Stimulated activated effector memory CD8-positive, alpha-beta T cell treated with anti-CD3 and anti-CD28 coated beads, Interleukin-12 subunit alpha, Interleukin-12 subunit beta, amount 100 ng/mL, for 72 hours (primary cell): ENCODE measurements at regions not wholly inside any gene's neighbourhood (a gene's known extent, or its start where the extent isn't known, plus 50 kb on each side); places are given as distances from the start of the nearest gene placed in this dataset.

Experiments
- ATAC-seq: fragments of 150-1000 bp; cut with Tn5 transposase; 2 replicates; pipeline ENCODE4 v1.10.0; 2021
- DNase-seq, 2 donors: peaks; one replicate each; pipeline ENCODE4 v3.0.0; 2021 to 2022; ENCODE audit warnings: low spot score in 2 of 2
- H3K27ac Mint-ChIP-seq: one replicate; pipeline ENCODE4 v1.8.0; 2022; ENCODE audit warnings: mild to moderate bottlenecking, mixed read lengths
- H3K36me3 Mint-ChIP-seq: one replicate; pipeline ENCODE4 v1.8.0; 2022; ENCODE audit warnings: mild to moderate bottlenecking, mixed read lengths
- H3K4me1 Mint-ChIP-seq: one replicate; pipeline ENCODE4 v1.8.0; 2022; ENCODE audit warnings: mixed read lengths
- H3K4me3 Mint-ChIP-seq: one replicate; pipeline ENCODE4 v1.8.0; 2022; ENCODE audit warnings: mild to moderate bottlenecking, mixed read lengths
- H3K9me3 Mint-ChIP-seq: one replicate; pipeline ENCODE4 v1.8.0; 2022; ENCODE audit warnings: mixed read lengths

- peaks cover 46% of the 10 kb centered on the region for H3K4me1 Mint-ChIP-seq
- DNase-seq (no peak), ATAC-seq (no peak)
- H3K9me3 Mint-ChIP-seq: no peaks in the 10 kb centered on the region
- H3K27ac Mint-ChIP-seq: no peak overlapping the region
- H3K4me3 Mint-ChIP-seq: no peak overlapping the region
- no peaks in the 10 kb centered on the region for H3K36me3 Mint-ChIP-seq
Measured at GRCh38 chr20:53755733-53756531, 162.3 kb upstream of the ZNF217 start.

GRCh38 chr20:53753880-53754459 is 160.3 kb upstream of the ZNF217 start:
- H3K27ac Mint-ChIP-seq: peak overlapping the region; percentile 79

GRCh38 chr20:53752971-53753879 is 159.6 kb upstream of the ZNF217 start:
- H3K9me3 Mint-ChIP-seq: no peaks in the 10 kb centered on the region
- no peaks in the 10 kb centered on the region for H3K36me3 Mint-ChIP-seq
- peak overlapping the region; percentile 63 for H3K4me3 Mint-ChIP-seq
- H3K27ac Mint-ChIP-seq: peak overlapping the region; percentile 99
- DNase-seq (no peak), ATAC-seq (no peak)
- H3K4me1 Mint-ChIP-seq: peaks cover 58% of the 10 kb centered on the region

More at GRCh38 chr20:53753880-53754459, 160.3 kb upstream of the ZNF217 start:
- no peak for DNase-seq
- no peak for ATAC-seq
- Mint-ChIP-seq H3K4me3 (peak overlapping the region; percentile 56), H3K36me3 (no peaks in the 10 kb centered on the region), H3K4me1 (peaks cover 56% of the 10 kb centered on the region), H3K9me3 (no peaks in the 10 kb centered on the region)

- DNase-seq: no peak
- Mint-ChIP-seq H3K4me3 (peak overlapping the region; percentile 63), H3K4me1 (peaks cover 58% of the 10 kb centered on the region), H3K9me3 (no peaks in the 10 kb centered on the region), H3K27ac (peak overlapping the region; percentile 99), H3K36me3 (no peaks in the 10 kb centered on the region)
- no peak for ATAC-seq
Measured at GRCh38 chr20:53752583-53752970, 158.9 kb upstream of the ZNF217 start.

GRCh38 chr20:53751620-53752318 is 158.1 kb upstream of the ZNF217 start:
- Mint-ChIP-seq H3K4me1 (peaks cover 58% of the 10 kb centered on the region), H3K27ac (peak overlapping the region; percentile 99), H3K36me3 (no peaks in the 10 kb centered on the region), H3K4me3 (peak overlapping the region; percentile 63), H3K9me3 (no peaks in the 10 kb centered on the region)
- DNase-seq: no peak
- ATAC-seq: no peak

GRCh38 chr20:53750827-53751619 is 157.4 kb upstream of the ZNF217 start:
- peak overlapping the region; percentile 63 for H3K4me3 Mint-ChIP-seq
- H3K4me1 Mint-ChIP-seq: peaks cover 58% of the 10 kb centered on the region
- no peaks in the 10 kb centered on the region for H3K9me3 Mint-ChIP-seq
- DNase-seq (peak; percentile 24 to 71), ATAC-seq (peak; percentile 81)
- no peaks in the 10 kb centered on the region for H3K36me3 Mint-ChIP-seq
- H3K27ac Mint-ChIP-seq: peak overlapping the region; percentile 99

- Mint-ChIP-seq H3K9me3 (no peaks in the 10 kb centered on the region), H3K27ac (peak overlapping the region; percentile 99), H3K36me3 (no peaks in the 10 kb centered on the region), H3K4me3 (no peak overlapping the region), H3K4me1 (peaks cover 45% of the 10 kb centered on the region)
- ATAC-seq (no peak), DNase-seq (no peak)
Measured at GRCh38 chr20:53749499-53749898, 155.9 kb upstream of the ZNF217 start.

GRCh38 chr20:53748821-53749421 is 155.3 kb upstream of the ZNF217 start:
- no peaks in the 10 kb centered on the region for H3K36me3 Mint-ChIP-seq
- H3K4me1 Mint-ChIP-seq: peaks cover 40% of the 10 kb centered on the region
- H3K27ac Mint-ChIP-seq: peak overlapping the region; percentile 99
- ATAC-seq: peak; percentile 37
- DNase-seq: no peak
- H3K9me3 Mint-ChIP-seq: no peaks in the 10 kb centered on the region
- no peak overlapping the region for H3K4me3 Mint-ChIP-seq

- Mint-ChIP-seq H3K27ac (peak overlapping the region; percentile 99), H3K4me3 (no peak overlapping the region), H3K9me3 (no peaks in the 10 kb centered on the region), H3K4me1 (peaks cover 35% of the 10 kb centered on the region), H3K36me3 (no peaks in the 10 kb centered on the region)
- no peak for ATAC-seq
- no peak for DNase-seq
Measured at GRCh38 chr20:53748176-53748575, 154.5 kb upstream of the ZNF217 start.

- Mint-ChIP-seq H3K36me3 (no peaks in the 10 kb centered on the region), H3K27ac (no peak overlapping the region), H3K4me3 (no peak overlapping the region), H3K4me1 (peaks cover 16% of the 10 kb centered on the region), H3K9me3 (no peaks in the 10 kb centered on the region)
- DNase-seq: no peak
- ATAC-seq: no peak
Measured at GRCh38 chr20:53743607-53744260, 150.1 kb upstream of the ZNF217 start.

- H3K4me3 Mint-ChIP-seq: no peak overlapping the region
Measured at GRCh38 chr20:53742685-53743081, 149.0 kb upstream of the ZNF217 start.

GRCh38 chr20:53741726-53742028 is 148.0 kb upstream of the ZNF217 start:
- DNase-seq (no peak), ATAC-seq (no peak)
- Mint-ChIP-seq H3K36me3 (no peaks in the 10 kb centered on the region), H3K4me1 (peaks cover 19% of the 10 kb centered on the region), H3K4me3 (no peak overlapping the region), H3K9me3 (no peaks in the 10 kb centered on the region), H3K27ac (no peak overlapping the region)

More at GRCh38 chr20:53742685-53743081, 149.0 kb upstream of the ZNF217 start:
- ATAC-seq (no peak), DNase-seq (no peak)
- Mint-ChIP-seq H3K27ac (no peak overlapping the region), H3K36me3 (no peaks in the 10 kb centered on the region), H3K4me1 (peaks cover 12% of the 10 kb centered on the region), H3K9me3 (no peaks in the 10 kb centered on the region)

- ATAC-seq (peak; percentile 65), DNase-seq (peak in 1 of 2 donors; percentile 56)
- H3K4me3 Mint-ChIP-seq: peak overlapping the region; percentile 67
- H3K27ac Mint-ChIP-seq: peak overlapping the region; percentile 83
- no peaks in the 10 kb centered on the region for H3K9me3 Mint-ChIP-seq
- H3K4me1 Mint-ChIP-seq: peaks cover 22% of the 10 kb centered on the region
- H3K36me3 Mint-ChIP-seq: no peaks in the 10 kb centered on the region
Measured at GRCh38 chr20:53739799-53740785, 146.5 kb upstream of the ZNF217 start.
